ENCODE measurements at regions not wholly inside any gene's neighbourhood (a gene's known extent, or its start where the extent isn't known, plus 50 kb on each side); places are given as distances from the start of the nearest gene placed in this dataset.

DNA sequence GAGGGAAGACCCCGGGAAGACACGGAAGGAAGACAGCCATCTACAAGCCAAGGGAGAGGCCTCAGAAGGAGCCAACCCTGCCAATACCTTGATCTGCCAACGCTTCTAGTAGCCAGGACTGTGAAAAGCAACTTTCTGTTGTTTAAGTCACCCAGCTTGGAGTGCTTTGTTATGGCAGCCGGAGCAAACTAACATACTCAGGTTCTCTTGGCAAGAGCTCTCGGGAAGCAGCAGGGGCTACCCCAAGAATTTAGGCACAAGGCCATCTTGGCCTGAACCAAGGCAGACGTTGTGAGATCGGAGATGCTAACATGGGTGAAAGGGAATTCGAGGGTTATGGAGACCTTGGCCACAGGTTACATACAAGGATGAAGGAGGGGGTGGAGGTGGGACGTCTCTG lies 78.6 kb upstream of the KLHL29 start:
- in situ Hi-C loops (cut with MboI; ENCODE audit: low pct_unique_long_range_greater_than_20kb, low sequenced_read_pairs): no loop called here
- no peak for DNase-seq

DNA sequence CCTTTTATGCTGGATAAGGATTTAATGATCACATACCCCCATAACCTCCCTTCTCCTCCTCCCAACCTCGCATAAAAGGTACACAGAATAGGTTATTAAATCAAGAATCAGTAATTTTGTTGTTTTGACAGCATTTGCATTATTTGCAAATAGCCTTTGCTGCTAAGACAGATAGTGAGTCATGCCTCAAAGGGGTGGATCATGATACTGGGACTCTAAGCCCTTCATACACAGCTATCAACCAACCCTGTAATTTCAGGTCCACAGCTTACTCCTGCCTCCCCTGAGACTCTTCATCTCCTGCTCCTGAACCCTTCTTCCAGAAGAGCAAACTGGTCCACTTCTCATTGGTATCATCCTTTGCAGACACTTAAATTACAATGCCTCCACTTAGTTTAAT lies 73.8 kb upstream of the KLHL29 start:
- in situ Hi-C loops (cut with MboI; ENCODE audit: low pct_unique_long_range_greater_than_20kb, low sequenced_read_pairs): no loop called here
- no peak for DNase-seq

DNA sequence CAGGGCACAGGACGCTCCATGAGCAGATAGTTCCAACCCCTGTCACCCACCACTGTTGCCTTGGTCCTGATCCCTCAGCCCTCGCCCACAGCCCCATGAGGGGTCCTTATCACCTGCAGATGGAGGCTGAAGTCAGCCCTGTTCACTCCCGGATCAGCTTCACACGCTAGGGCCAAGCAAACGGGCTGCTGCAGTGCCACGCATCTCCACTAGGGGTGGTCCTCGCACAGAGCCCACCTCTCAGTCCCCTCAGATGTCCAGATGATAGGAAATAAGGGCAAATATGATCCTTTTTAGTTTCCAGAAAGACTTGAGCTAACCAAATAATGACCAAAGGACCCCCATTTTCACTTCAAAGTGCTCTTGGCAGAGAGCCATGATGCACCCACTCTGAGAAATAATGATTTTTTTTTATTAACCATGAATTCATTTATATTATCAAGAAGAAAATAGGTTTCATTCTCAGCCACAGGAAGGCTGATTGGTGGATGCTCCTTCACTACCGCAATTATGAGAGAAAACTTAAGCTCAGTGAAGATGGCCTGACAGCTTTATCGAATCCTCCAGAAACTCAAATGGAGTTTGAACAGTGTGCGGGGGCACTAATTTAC lies 71.9 kb upstream of the KLHL29 start:
- in situ Hi-C loops (cut with MboI; ENCODE audit: low pct_unique_long_range_greater_than_20kb, low sequenced_read_pairs): no loop called here
- peak; percentile 57 for DNase-seq

DNA sequence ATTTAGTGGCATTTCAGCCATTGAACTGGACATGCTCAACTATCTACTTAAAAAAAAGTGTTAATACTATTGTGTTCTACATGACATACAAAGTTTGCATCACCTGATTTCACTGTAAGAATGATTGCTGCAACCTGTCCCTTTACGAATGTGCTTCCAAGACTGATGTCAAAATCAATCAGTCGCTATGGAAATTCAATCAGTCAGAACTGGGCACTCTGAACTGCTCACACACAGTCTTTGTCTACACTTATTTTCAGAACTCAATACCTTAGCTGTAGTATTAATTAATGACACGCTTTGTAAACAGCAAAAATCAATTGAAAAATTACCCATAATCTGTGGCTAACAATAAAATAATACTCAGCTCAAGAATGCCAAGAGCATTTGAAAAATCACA lies 70.3 kb upstream of the KLHL29 start:
- DNase-seq: no peak
- in situ Hi-C loops (cut with MboI; ENCODE audit: low pct_unique_long_range_greater_than_20kb, low sequenced_read_pairs): no loop called here

DNA sequence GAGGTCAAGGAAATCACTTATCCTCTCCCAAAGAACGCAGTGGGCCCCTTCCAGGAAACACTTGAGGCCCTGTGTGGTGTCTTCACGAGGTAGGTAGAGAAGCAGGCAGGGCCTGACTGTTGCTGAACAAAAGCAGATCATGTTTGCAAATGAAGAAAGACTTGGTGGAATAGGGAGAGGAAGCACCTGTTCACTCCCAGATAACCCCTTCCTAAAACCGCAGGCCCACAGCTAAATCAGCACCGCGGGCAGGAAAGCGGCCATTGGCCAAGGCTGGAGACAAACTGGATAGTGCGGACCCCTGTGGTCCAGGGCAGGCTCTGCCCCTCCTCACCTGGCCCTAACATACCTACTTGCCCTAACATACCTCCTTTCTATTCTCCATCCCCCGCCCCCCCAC lies 64.9 kb upstream of the KLHL29 start:
- peak; percentile 49 for DNase-seq
- in situ Hi-C loops (cut with MboI; ENCODE audit: low pct_unique_long_range_greater_than_20kb, low sequenced_read_pairs): no loop called here

DNA sequence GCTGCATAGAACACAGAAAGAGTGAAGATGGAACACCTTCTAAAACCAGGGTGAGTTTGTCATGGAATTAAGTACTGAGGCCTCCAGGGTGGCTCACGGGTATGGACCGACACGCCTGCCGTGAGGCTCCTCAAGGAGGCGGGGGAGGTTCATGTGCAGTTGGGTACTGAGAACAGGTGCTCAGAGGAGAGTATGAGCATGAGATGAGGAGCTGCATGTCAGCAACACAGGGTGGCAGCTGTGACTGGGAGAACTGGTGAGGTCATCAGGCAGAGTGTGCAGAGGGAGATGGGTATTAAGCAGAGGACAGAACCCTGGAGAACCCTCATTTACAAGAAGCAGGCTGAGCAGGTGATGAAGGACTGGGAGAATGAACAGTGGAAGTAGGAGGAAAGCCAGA lies 63.2 kb upstream of the KLHL29 start:
- DNase-seq: no peak
- in situ Hi-C loops (cut with MboI; ENCODE audit: low pct_unique_long_range_greater_than_20kb, low sequenced_read_pairs): no loop called here

DNA sequence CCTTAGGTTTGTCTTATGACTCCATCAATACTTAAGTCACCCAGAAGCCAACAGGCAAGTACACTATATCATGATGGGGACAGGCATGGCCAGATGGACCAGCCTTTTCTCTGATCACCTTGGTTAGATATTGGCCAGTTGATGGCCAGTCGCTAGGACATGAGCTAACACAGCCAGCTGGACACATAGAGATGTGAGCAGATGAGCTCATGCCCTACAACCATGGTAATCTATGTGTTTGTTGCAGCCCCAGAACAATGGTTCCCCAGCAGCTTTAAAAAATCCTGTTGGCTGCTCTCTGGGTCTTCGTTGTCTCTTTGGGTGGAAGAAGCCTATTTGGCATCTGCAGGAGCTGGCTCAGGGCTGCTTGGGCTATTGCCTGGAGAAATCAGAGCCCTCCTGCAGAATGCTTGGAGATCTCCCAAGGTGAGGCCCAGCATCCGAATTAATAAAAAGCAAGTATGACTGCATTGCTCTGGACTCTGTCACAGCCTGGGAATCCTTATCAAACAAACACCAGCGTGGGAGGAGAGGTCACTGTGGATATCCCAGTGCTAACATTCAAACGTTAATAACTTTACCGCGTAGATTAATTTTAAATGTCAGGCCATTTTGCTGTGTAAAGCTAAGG lies 62.3 kb upstream of the KLHL29 start:
- no peak for DNase-seq
- in situ Hi-C loops (cut with MboI; ENCODE audit: low pct_unique_long_range_greater_than_20kb, low sequenced_read_pairs): no loop called here

DNA sequence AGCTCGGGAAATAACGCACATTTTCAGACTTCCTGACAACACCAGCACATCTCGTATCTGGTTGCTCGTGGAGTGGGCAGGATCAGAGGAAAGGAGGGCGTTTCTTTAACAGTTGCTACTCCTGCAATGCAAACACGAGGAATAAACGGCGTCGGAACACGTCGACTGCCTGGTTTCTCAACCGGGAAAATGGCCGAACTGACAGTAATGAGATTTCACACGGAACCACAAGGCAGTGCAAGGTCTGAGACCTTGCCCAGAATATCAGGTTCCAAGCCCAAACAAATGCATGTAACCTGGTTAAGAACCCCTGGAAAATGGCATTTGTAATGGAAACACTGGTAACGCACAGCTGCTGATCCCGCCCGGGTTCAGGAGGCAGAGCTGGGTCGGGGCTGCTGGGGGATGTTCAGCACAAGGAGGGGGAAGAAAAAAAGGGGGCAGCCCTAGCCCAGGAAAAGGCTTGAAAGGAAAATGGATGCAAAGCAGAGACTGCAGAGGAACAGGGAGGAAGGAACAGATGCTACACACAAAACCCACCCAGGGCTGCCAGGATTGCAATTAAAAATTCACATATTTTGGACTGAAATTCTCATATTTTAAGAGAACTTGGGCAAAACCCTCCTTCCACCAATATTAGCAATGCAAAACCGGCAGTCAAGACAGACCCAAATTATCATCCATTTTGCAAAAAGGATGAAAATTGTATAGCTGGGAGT lies 61.6 kb upstream of the KLHL29 start:
- in situ Hi-C loops (cut with MboI; ENCODE audit: low pct_unique_long_range_greater_than_20kb, low sequenced_read_pairs): no loop called here
- no peak for DNase-seq

DNA sequence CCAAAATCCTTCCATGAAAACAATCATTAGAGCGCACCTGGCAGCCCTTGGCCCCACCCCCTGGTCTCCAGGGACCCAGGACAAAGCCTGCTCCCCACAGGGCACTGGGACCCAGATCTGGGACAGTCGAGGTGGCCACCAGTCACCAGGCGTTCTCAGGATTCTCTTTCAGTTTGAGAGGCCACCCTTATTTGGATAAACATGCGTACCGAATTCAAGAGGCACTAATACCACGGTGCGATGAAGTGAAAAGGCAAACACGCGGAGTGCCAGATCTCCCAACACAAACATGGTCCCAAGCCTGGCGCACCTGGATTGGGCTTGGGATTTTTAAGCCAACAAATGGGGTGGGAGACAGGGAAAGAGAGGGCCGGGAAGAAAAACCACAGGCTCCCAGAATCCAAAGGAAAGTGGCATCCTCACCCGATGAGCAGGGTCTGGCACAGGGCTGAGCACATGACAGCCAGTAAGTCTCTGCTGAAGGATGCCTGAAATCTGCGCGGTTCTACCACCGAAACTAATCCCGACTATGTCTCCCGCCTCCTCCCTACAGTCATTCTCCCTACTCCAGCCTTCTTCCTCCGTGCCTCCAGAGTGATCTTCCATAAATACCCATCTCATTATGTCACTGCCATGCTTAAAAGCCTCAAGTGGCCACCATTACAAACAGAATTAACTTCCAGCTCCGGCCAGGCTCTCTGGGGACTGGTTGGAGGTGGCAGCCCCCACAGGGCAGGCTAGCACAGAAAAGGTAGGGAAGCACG lies 60.9 kb upstream of the KLHL29 start:
- in situ Hi-C loops (cut with MboI; ENCODE audit: low pct_unique_long_range_greater_than_20kb, low sequenced_read_pairs): no loop called here
- DNase-seq: no peak

DNA sequence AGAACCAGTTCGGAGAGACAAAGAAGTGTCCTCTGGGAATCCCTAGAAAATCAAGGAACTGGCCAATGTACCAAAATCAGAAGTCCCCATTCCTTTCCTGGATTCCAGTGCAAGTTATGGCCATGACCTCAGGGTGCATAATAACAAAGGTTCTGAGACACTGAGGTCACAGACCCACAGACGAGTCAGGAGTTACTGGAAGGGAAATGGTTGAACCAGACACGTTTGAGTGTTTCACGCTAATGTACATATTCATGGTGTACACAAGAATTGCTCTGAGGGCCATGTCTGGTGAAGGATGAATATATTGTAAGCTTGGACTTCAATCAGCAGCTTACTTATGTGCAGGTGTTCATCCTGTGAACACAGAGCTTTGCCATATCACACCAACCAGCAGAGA lies 58.6 kb upstream of the KLHL29 start:
- in situ Hi-C loops (cut with MboI; ENCODE audit: low pct_unique_long_range_greater_than_20kb, low sequenced_read_pairs): no loop called here
- DNase-seq: no peak

DNA sequence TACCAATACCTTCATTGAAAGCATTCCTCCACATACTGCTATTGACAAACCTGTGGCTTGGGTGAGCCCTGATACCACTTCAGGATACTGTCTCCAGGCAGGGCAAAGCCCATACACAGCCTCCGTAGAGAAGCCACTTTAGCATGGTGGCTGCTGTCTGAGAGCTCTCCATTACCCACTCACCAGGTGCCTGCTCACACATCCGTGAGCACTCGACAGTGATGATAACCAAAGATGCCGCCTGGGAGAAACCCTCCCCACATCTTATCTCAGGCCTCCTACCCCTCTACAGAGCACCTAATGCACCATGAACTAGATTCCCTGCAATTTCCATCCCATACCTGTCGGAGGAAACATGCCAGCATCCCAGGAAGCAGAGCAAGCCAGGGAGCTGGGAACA lies 57.6 kb upstream of the KLHL29 start:
- DNase-seq: no peak
- in situ Hi-C loops (cut with MboI; ENCODE audit: low pct_unique_long_range_greater_than_20kb, low sequenced_read_pairs): no loop called here

DNA sequence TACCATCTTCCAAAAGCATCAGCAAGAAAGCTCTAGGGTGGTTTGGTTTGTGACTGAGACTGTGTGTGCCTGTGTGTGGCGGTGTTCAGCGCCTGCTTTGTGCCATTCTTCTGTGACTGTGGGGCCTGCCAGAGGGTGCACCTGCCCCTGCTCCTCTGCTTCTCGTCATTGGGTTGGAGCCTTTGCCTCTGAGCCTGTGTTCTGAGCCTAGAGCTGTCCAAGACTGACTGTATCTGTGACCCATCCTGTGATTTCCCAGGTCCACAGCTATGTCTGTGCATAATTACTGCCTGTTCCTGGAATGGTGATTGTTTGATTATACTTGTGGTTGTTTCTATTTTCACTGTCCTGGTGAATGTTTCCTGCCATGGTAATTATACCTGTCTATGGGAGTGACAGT lies 57.1 kb upstream of the KLHL29 start:
- in situ Hi-C loops (cut with MboI; ENCODE audit: low pct_unique_long_range_greater_than_20kb, low sequenced_read_pairs): no loop called here
- no peak for DNase-seq

DNA sequence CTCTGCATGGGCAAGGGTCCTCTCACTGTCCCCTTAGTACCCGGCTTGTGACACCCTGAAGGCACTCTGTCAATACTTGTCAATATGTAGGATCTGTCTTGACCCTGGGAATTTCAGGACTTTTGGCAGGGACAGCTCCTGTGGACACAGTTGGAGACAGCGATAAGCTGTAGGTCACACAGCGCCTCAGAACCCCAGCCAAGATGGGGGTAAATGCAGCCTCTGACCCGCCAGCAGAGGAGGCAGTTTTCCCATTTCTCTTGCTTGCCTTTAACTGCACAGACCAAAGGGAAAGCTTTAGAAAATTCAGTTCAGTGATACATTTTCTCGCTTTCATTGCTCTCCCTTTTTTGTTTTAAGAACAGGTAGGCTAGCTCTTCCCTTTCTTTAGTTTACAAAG lies 54.8 kb upstream of the KLHL29 start:
- DNase-seq: peak; percentile 8
- in situ Hi-C loops (cut with MboI; ENCODE audit: low pct_unique_long_range_greater_than_20kb, low sequenced_read_pairs): no loop called here
